HG02763 (cell line): ENCODE measurements at regions not wholly inside any gene's neighbourhood (a gene's known extent, or its start where the extent isn't known, plus 50 kb on each side); places are given as distances from the start of the nearest gene placed in this dataset.
"Not testable (repeated sequence)": the region's sequence is repeated elsewhere in the genome, so short reads cannot be mapped to it uniquely, and the experiment has no call there.

ENCODE experiments used
- ATAC-seq: cut with Tn5 transposase; IDR thresholded peaks from one replicate; pipeline ENCODE4 v1.9.1; 2021; ENCODE audit warnings: mild to moderate bottlenecking, moderate library complexity; ENCODE audit not compliant: unreplicated experiment

- ATAC-seq = no peak
Measured at GRCh38 chr14:46147452-46147851, 504.1 kb downstream of the RPL10L start.

- ATAC-seq = no peak
Measured at GRCh38 chr14:46147024-46147423, 504.6 kb downstream of the RPL10L start.

GRCh38 chr14:46140445-46140844, 511.1 kb downstream of the RPL10L start:
- ATAC-seq = no peak

- no peak for ATAC-seq
Measured at GRCh38 chr14:46139649-46140048, 511.9 kb downstream of the RPL10L start.

- ATAC-seq = no peak
Measured at GRCh38 chr14:46137786-46138185, 513.8 kb downstream of the RPL10L start.

- ATAC-seq = no peak
Measured at GRCh38 chr14:46136456-46136855, 515.1 kb downstream of the RPL10L start.

- ATAC-seq = no peak
Measured at GRCh38 chr14:46108228-46108627, 543.4 kb downstream of the RPL10L start.

- ATAC-seq = not testable (repeated sequence)
Measured at GRCh38 chr14:46100901-46101300, 550.7 kb downstream of the RPL10L start.

GRCh38 chr14:46091819-46092218, 559.8 kb downstream of the RPL10L start:
- ATAC-seq = no peak

- ATAC-seq = no peak
Measured at GRCh38 chr14:46087604-46088003, 564.0 kb downstream of the RPL10L start.

- no peak for ATAC-seq
Measured at GRCh38 chr14:46074061-46074460, 577.5 kb downstream of the RPL10L start.

- no peak for ATAC-seq
Measured at GRCh38 chr14:46063872-46064271, 587.7 kb downstream of the RPL10L start.

GRCh38 chr14:46058964-46059563, 592.5 kb downstream of the RPL10L start:
- ATAC-seq = no peak

- ATAC-seq = no peak
Measured at GRCh38 chr14:46057799-46058198, 593.8 kb downstream of the RPL10L start.

GRCh38 chr14:46054526-46054925, 597.1 kb downstream of the RPL10L start:
- no peak for ATAC-seq

- ATAC-seq = no peak
Measured at GRCh38 chr14:46053221-46053620, 598.4 kb downstream of the RPL10L start.

- no peak for ATAC-seq
Measured at GRCh38 chr14:46051796-46052195, 599.8 kb downstream of the RPL10L start.

- ATAC-seq = no peak
Measured at GRCh38 chr14:46048127-46048526, 603.5 kb downstream of the RPL10L start.

GRCh38 chr14:46036099-46036498, 615.5 kb downstream of the RPL10L start:
- ATAC-seq = no peak

GRCh38 chr14:46034305-46034704, 617.3 kb downstream of the RPL10L start:
- no peak for ATAC-seq

GRCh38 chr14:46018846-46019420, 632.6 kb downstream of the RPL10L start:
- no peak for ATAC-seq

GRCh38 chr14:46008348-46008747, 643.2 kb downstream of the RPL10L start:
- ATAC-seq = no peak

GRCh38 chr14:45998554-45998953, 653.0 kb downstream of the RPL10L start:
- no peak for ATAC-seq
